GM23248 (cell line): ENCODE measurements at regions not wholly inside any gene's neighbourhood (a gene's known extent, or its start where the extent isn't known, plus 50 kb on each side); places are given as distances from the start of the nearest gene placed in this dataset.

Source experiments
- EZH2 ChIP-seq: fragments of 200-600 bp; sonication (generic); IDR thresholded peaks from 2 replicates; pipeline ENCODE4 v1.6.1; 2018; ENCODE audit warnings: antibody characterized with exemption, mild to moderate bottlenecking; ENCODE audit not compliant: insufficient read depth, poor library complexity, severe bottlenecking
- EZH2phosphoT487 ChIP-seq: fragments of 200-600 bp; sonication (generic); IDR thresholded peaks from 2 replicates; pipeline ENCODE4 v1.6.1; 2018; ENCODE audit warnings: antibody characterized with exemption, moderate library complexity, mild to moderate bottlenecking, low read depth; ENCODE audit not compliant: insufficient read depth

DNA sequence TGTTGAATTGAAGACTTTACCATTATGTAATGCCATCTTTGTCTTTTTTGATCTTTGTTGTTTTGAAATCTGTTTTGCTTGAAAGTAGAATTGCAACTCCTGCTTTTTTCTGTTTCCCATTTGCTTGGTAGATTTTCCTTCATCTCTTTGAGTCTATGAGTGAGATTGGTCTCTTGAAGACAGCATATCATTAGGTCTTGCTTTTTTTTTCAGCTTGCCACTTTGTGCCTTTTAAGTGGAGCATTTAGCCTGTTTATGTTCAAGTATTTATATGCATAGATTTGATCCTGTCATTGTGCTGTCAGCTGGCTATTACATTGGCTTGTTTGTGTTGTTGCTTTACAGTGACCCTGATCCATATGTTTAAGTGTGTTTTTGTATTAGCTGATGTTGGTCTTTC lies 131.8 kb downstream of the ZIC1 start:
- no peak for TF ChIP-seq EZH2
- TF ChIP-seq EZH2phosphoT487, result no peak
